Smooth muscle cell (in vitro differentiated cells): ENCODE measurements at regions not wholly inside any gene's neighbourhood (a gene's known extent, or its start where the extent isn't known, plus 50 kb on each side); places are given as distances from the start of the nearest gene placed in this dataset.

ENCODE experiments used
- DNase-seq: peaks from one replicate; lab custom pipeline; 2025; ENCODE audit not compliant: unreplicated experiment; lab: John Stamatoyannopoulos, UW
- H2AFZ ChIP-seq: fragments of 200-600 bp; sonication (generic); 2 replicates; pipeline ENCODE4 v1.6.0; 2016; ENCODE audit warnings: antibody characterized with exemption, low read depth, mild to moderate bottlenecking
- H3F3A ChIP-seq: fragments of 200-600 bp; sonication (generic); 2 replicates; pipeline ENCODE4 v1.6.0; 2017; ENCODE audit warnings: antibody characterized with exemption, low read depth
- H3K27ac ChIP-seq: fragments of 200-600 bp; sonication (generic); 2 replicates; pipeline ENCODE4 v1.5.1; 2016; ENCODE audit warnings: low read depth, mild to moderate bottlenecking
- H3K27me3 ChIP-seq: fragments of 200-600 bp; sonication (generic); 2 replicates; pipeline ENCODE4 v1.6.1; 2016; ENCODE audit warnings: low read depth, mild to moderate bottlenecking
- H3K36me3 ChIP-seq: fragments of 200-600 bp; sonication (generic); 2 replicates; pipeline ENCODE4 v1.5.1; 2016; ENCODE audit warnings: low read depth
- H3K4me1 ChIP-seq: fragments of 200-600 bp; sonication (generic); 2 replicates; pipeline ENCODE4 v1.5.1; 2016; ENCODE audit warnings: low read depth
- H3K4me2 ChIP-seq: fragments of 200-600 bp; sonication (generic); 2 replicates; pipeline ENCODE4 v1.6.0; 2016; ENCODE audit warnings: mild to moderate bottlenecking
- H3K4me3 ChIP-seq: fragments of 200-600 bp; sonication (generic); 2 replicates; pipeline ENCODE4 v1.5.1; 2016; ENCODE audit warnings: mild to moderate bottlenecking
- H3K79me2 ChIP-seq: fragments of 200-600 bp; sonication (generic); 2 replicates; pipeline ENCODE4 v1.6.0; 2016; ENCODE audit warnings: low read depth, mild to moderate bottlenecking
- H3K9ac ChIP-seq: fragments of 200-600 bp; sonication (generic); 2 replicates; pipeline ENCODE4 v1.6.0; 2016; ENCODE audit warnings: low read depth
- H3K9me3 ChIP-seq: fragments of 200-600 bp; sonication (generic); replicated peaks from 2 replicates; pipeline ENCODE4 v1.5.1; 2016; ENCODE audit warnings: low read depth
- H4K20me1 ChIP-seq: fragments of 200-600 bp; sonication (generic); 2 replicates; pipeline ENCODE4 v1.6.0; 2016; ENCODE audit warnings: low read depth
- WGBS: methylation state at CpG from one replicate; pipeline ENCODE4 v1.1.7; 2016; ENCODE audit warnings: low lambda C conversion rate; 5-methylcytosine and 5-hydroxymethylcytosine counted together
- TF ChIP-seq, protein P1 (sequence below): fragments of 200-600 bp; sonication (generic); IDR thresholded peaks from 2 replicates; pipeline ENCODE4 v1.5.1; 2017; ENCODE audit warnings: borderline replicate concordance, mild to moderate bottlenecking, antibody characterized with exemption; ENCODE audit not compliant: insufficient read depth, poor library complexity, severe bottlenecking

DNA sequence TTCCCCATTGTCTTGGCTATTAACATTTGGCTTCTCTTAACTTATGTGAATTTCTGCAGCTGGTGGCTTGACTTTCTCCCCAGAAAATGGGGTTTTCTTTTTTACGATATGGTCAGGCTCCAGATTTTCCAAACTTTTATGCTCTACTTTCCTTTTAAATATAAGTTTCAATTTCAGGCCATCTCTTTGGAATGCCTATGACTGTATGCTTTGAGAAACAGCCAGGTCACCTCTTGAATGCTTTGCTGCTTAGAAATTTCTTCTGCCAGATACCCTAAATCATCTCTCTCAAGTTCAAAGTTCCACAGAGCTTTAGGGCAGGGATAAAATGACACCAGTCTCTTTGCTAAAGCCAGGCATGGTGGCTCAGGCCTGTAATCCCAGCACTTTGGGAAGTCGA, 212.9 kb upstream of the SMIM31 start:
- 93% methylated on average over 2 of the region's 2 CpGs for WGBS
- H3K4me3 ChIP-seq, result no peak overlapping the region
- no peaks in the 10 kb centered on the region for H3K36me3 ChIP-seq
- no peak overlapping the region for H3K27ac ChIP-seq
- no peak overlapping the region for H3K4me2 ChIP-seq
- no peaks in the 10 kb centered on the region for H3F3A ChIP-seq
- H3K9ac ChIP-seq, result no peak overlapping the region
- TF ChIP-seq, protein P1, sequence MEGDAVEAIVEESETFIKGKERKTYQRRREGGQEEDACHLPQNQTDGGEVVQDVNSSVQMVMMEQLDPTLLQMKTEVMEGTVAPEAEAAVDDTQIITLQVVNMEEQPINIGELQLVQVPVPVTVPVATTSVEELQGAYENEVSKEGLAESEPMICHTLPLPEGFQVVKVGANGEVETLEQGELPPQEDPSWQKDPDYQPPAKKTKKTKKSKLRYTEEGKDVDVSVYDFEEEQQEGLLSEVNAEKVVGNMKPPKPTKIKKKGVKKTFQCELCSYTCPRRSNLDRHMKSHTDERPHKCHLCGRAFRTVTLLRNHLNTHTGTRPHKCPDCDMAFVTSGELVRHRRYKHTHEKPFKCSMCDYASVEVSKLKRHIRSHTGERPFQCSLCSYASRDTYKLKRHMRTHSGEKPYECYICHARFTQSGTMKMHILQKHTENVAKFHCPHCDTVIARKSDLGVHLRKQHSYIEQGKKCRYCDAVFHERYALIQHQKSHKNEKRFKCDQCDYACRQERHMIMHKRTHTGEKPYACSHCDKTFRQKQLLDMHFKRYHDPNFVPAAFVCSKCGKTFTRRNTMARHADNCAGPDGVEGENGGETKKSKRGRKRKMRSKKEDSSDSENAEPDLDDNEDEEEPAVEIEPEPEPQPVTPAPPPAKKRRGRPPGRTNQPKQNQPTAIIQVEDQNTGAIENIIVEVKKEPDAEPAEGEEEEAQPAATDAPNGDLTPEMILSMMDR, result no peak
- no peaks in the 10 kb centered on the region for H3K79me2 ChIP-seq
- H3K9me3 ChIP-seq, result no peaks in the 10 kb centered on the region
- no peaks in the 10 kb centered on the region for H4K20me1 ChIP-seq
- no peak overlapping the region for H2AFZ ChIP-seq
- peaks cover 7% of the 10 kb centered on the region for H3K4me1 ChIP-seq
- no peak for DNase-seq
- H3K27me3 ChIP-seq, result no peaks in the 10 kb centered on the region

GRCh38 chr4:164542431-164542830, 211.5 kb upstream of the SMIM31 start:
- no peak overlapping the region for H3K4me3 ChIP-seq
- no peak overlapping the region for H3K4me2 ChIP-seq
- no peak overlapping the region for H2AFZ ChIP-seq
- TF ChIP-seq, protein P1, result no peak
- 68% methylated on average over 1 of the region's 1 CpG for WGBS
- H3K9ac ChIP-seq, result no peak overlapping the region
- no peak for DNase-seq
- no peaks in the 10 kb centered on the region for H3K27me3 ChIP-seq
- no peaks in the 10 kb centered on the region for H3K9me3 ChIP-seq
- no peaks in the 10 kb centered on the region for H3K79me2 ChIP-seq
- H3K27ac ChIP-seq, result no peak overlapping the region
- no peaks in the 10 kb centered on the region for H3K36me3 ChIP-seq
- no peaks in the 10 kb centered on the region for H4K20me1 ChIP-seq
- H3K4me1 ChIP-seq, result no peaks in the 10 kb centered on the region
- no peaks in the 10 kb centered on the region for H3F3A ChIP-seq

DNA sequence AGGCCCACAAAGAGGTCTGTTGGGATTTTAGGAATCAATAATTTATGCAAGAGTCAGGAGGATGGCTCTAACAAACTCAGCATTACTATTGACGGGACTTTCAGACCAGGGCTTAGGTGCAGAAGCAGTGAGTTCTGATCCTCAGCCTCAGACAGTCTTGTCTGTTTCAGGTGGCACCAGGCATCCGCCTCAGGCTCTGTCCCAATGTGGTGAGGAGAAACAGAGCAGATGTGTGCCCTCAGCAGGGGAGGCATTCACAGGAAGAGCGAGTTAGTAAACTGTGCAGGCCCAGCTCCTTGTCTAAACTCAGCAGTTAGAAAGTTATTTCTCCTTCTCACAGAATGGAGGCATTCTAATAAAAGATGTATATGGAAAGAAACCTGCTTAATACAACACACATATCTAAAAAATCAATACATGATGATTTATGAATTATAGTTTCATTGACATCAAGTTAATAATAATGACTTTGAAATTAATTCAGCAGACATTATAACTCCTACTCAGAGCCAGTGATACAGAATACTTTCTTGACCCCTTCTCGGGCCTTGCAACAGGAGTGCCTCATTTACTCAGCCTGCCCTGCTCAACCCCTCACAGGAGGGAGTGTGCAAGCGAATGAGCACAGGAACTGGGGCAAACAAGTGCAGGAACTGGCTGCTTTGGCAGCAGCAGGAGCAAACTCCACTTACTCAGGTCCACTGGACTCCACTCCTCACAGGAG, 202.8 kb upstream of the SMIM31 start:
- H3K36me3 ChIP-seq, result no peaks in the 10 kb centered on the region
- H3K4me3 ChIP-seq, result no peak overlapping the region
- H3K9me3 ChIP-seq, result no peaks in the 10 kb centered on the region
- TF ChIP-seq, protein P1, result no peak
- no peak overlapping the region for H3K27ac ChIP-seq
- H3K79me2 ChIP-seq, result no peaks in the 10 kb centered on the region
- no peaks in the 10 kb centered on the region for H4K20me1 ChIP-seq
- no peaks in the 10 kb centered on the region for H3F3A ChIP-seq
- no peak overlapping the region for H3K4me2 ChIP-seq
- no peaks in the 10 kb centered on the region for H3K4me1 ChIP-seq
- no peak overlapping the region for H3K9ac ChIP-seq
- no peak for DNase-seq
- no peak overlapping the region for H2AFZ ChIP-seq
- 82% methylated on average over 5 of the region's 5 CpGs for WGBS
- H3K27me3 ChIP-seq, result no peaks in the 10 kb centered on the region

GRCh38 chr4:164551713-164552040, 202.3 kb upstream of the SMIM31 start:
- DNase-seq, result no peak
- Histone ChIP-seq H3K27me3 (no peaks in the 10 kb centered on the region), H3K27ac (no peak overlapping the region), H3K4me3 (no peak overlapping the region), H3K4me1 (no peaks in the 10 kb centered on the region), H3K9me3 (no peaks in the 10 kb centered on the region), H3K36me3 (no peaks in the 10 kb centered on the region), H3K9ac (no peak overlapping the region), H4K20me1 (no peaks in the 10 kb centered on the region), H3K79me2 (no peaks in the 10 kb centered on the region), H3F3A (no peaks in the 10 kb centered on the region), H3K4me2 (no peak overlapping the region), H2AFZ (no peak overlapping the region)
- WGBS, result 80% methylated on average over 4 of the region's 4 CpGs
- TF ChIP-seq, protein P1, result no peak
